ENCODE measurements at regions not wholly inside any gene's neighbourhood (a gene's known extent, or its start where the extent isn't known, plus 50 kb on each side); places are given as distances from the start of the nearest gene placed in this dataset.

GRCh38 chr14:89542786-89543424, 125.9 kb upstream of the FOXN3 start:
- intact Hi-C loops (cut with micrococcal nuclease), result no loop called here
- POLR2A ChIA-PET, result interaction anchor here (0.8 kb wide), 1 partner anchor 33 kb away, joined by 3 read pairs; no protein-coding TSS in a partner anchor
- Mint-ChIP-seq H3K27me3 (no peaks in the 10 kb centered on the region), H3K4me3 (no peak overlapping the region), H3K9me3 (no peaks in the 10 kb centered on the region), H3K36me3 (peaks cover 3% of the 10 kb centered on the region), H3K27ac (no peak overlapping the region), H3K4me1 (ENCODE audit: low read depth) (peaks cover 39% of the 10 kb centered on the region)
- CTCF ChIA-PET, result no interaction called here
- no peak for DNase-seq

DNA sequence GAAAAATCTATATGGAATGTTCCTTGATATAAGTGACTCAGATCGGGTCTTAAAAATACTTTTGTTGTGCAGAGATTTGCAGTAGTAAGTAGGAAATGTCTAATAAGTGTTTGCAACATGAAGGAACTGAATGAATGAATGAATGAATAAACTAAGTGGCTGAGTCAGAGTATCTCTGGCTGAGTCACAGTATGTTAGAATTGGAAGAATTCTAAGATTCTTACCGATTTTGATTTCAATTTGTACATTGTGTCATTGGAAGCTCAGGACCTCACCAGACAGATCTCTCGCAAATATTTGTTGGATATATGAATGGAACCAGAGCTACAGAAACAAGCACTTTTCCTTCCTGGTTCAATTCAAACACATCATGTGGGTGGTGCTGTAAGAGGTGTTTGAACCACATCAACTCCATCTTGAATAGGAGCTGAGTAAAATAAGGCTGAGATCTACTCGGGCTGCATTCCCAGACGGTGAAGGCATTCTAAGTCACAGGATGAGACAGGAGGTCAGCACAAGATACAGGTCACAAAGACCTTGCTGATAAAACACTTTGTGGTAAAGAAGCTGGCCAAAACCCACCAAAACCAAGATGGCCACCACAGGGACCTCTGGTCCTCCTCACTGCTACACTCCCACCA, 123.9 kb upstream of the FOXN3 start:
- Mint-ChIP-seq H3K9me3 (no peaks in the 10 kb centered on the region), H3K27me3 (no peaks in the 10 kb centered on the region), H3K36me3 (peaks cover 3% of the 10 kb centered on the region), H3K4me3 (no peak overlapping the region), H3K4me1 (ENCODE audit: low read depth) (peaks cover 41% of the 10 kb centered on the region), H3K27ac (no peak overlapping the region)
- CTCF ChIA-PET, result no interaction called here
- DNase-seq, result no peak
- intact Hi-C loops (cut with micrococcal nuclease), result no loop called here
- POLR2A ChIA-PET, result no interaction called here

GRCh38 chr14:89540009-89540829, 123.2 kb upstream of the FOXN3 start:
- ChIA-PET POLR2A (no interaction called here), CTCF (no interaction called here)
- H3K4me1 Mint-ChIP-seq (ENCODE audit: low read depth), result peaks cover 38% of the 10 kb centered on the region
- H3K27ac Mint-ChIP-seq, result no peak overlapping the region
- peaks cover 3% of the 10 kb centered on the region for H3K36me3 Mint-ChIP-seq
- no peak for DNase-seq
- H3K4me3 Mint-ChIP-seq, result no peak overlapping the region
- no peaks in the 10 kb centered on the region for H3K9me3 Mint-ChIP-seq
- intact Hi-C loops (cut with micrococcal nuclease), result no loop called here
- H3K27me3 Mint-ChIP-seq, result no peaks in the 10 kb centered on the region

DNA sequence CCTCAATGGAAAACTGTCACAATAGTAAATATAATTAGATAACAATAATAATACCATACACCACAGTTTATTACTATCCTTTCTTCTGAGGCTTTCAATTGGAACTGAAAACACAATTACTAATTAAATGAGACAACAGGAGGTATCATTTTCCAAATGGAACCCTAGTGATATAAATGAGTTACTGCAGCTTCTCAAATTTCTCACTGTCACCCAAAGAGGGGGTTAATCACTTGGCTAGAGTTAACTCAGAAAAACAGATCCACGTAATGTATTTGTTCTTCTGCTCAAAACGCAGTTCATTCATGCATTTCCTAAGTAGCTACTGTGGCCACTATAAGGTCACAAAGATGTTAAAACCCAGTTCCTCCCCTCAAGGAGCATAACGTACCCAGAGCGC, 120.9 kb upstream of the FOXN3 start:
- H3K4me1 Mint-ChIP-seq (ENCODE audit: low read depth), result peaks cover 37% of the 10 kb centered on the region
- intact Hi-C loops (cut with micrococcal nuclease), result no loop called here
- no peaks in the 10 kb centered on the region for H3K9me3 Mint-ChIP-seq
- ChIA-PET CTCF (no interaction called here), POLR2A (no interaction called here)
- no peaks in the 10 kb centered on the region for H3K27me3 Mint-ChIP-seq
- peaks cover 6% of the 10 kb centered on the region for H3K36me3 Mint-ChIP-seq
- DNase-seq, result no peak
- H3K4me3 Mint-ChIP-seq, result no peak overlapping the region
- no peak overlapping the region for H3K27ac Mint-ChIP-seq

DNA sequence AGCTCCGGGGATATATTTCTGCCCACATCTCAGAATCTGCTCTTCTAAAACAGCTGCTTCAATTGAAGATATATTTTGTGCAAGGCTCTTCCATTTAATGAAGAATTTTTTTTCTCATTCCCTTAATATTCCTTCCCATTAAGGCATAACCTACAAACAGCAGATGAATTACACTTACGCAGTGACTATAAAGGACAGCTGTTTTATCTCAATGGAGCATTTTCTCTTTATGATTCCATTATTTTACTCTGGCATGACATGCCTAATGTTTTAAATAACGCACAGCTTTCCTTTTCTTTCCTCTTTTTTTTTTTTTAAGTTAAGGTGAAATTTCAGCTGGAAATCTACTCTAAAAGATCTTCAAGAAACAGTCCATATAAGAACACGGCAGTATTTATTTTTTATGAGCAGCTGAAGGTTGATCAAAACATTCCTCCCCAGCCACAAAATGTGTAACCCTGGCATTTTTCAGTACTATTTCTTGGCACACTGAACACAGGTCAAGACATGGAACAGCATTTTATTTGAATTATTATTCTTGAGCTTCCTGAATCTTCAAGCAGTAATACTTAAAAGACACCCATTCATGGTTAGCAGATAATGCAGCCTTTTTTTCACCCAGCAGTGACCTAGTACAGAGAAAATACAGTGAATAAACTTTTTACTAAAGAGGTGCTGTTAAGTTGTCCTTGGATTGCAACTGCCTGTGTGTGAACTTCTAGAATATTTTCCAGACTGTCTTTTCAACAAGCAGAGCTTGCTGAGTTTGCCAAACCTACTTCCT, 118.1 kb upstream of the FOXN3 start:
- CTCF ChIA-PET, result interaction anchor here (1.1 kb wide), 2 partner anchors 24 to 188 kb away, joined by 3 to 4 read pairs; no protein-coding TSS in a partner anchor
- Mint-ChIP-seq H3K4me1 (ENCODE audit: low read depth) (peaks cover 26% of the 10 kb centered on the region), H3K4me3 (no peak overlapping the region), H3K36me3 (peaks cover 8% of the 10 kb centered on the region), H3K27me3 (no peaks in the 10 kb centered on the region), H3K9me3 (peaks cover 3% of the 10 kb centered on the region), H3K27ac (no peak overlapping the region)
- no peak for DNase-seq
- POLR2A ChIA-PET, result no interaction called here
- intact Hi-C loops (cut with micrococcal nuclease), result no loop called here

GRCh38 chr14:89533766-89534165, 116.7 kb upstream of the FOXN3 start:
- ChIA-PET CTCF (no interaction called here), POLR2A (no interaction called here)
- Mint-ChIP-seq H3K27me3 (no peaks in the 10 kb centered on the region), H3K9me3 (peaks cover 4% of the 10 kb centered on the region), H3K27ac (no peak overlapping the region), H3K4me3 (no peak overlapping the region), H3K4me1 (ENCODE audit: low read depth) (peaks cover 19% of the 10 kb centered on the region), H3K36me3 (peaks cover 7% of the 10 kb centered on the region)
- no peak for DNase-seq
- intact Hi-C loops (cut with micrococcal nuclease), result no loop called here

- no peak for DNase-seq
- POLR2A ChIA-PET, result no interaction called here
- peaks cover 19% of the 10 kb centered on the region for H3K4me1 Mint-ChIP-seq (ENCODE audit: low read depth)
- no peaks in the 10 kb centered on the region for H3K27me3 Mint-ChIP-seq
- no peak overlapping the region for H3K4me3 Mint-ChIP-seq
- intact Hi-C loops (cut with micrococcal nuclease), result no loop called here
- H3K9me3 Mint-ChIP-seq, result peaks cover 7% of the 10 kb centered on the region
- H3K27ac Mint-ChIP-seq, result no peak overlapping the region
- CTCF ChIA-PET, result no interaction called here
- peaks cover 9% of the 10 kb centered on the region for H3K36me3 Mint-ChIP-seq
Observed at GRCh38 chr14:89533136-89533535, 116.1 kb upstream of the FOXN3 start.

- ChIA-PET CTCF (interaction anchor here (1.0 kb wide), 1 partner anchor 22 kb away, joined by 3 read pairs; no protein-coding TSS in a partner anchor), POLR2A (no interaction called here)
- Mint-ChIP-seq H3K4me3 (no peak overlapping the region), H3K27ac (no peak overlapping the region), H3K4me1 (ENCODE audit: low read depth) (peaks cover 13% of the 10 kb centered on the region), H3K36me3 (peaks cover 13% of the 10 kb centered on the region), H3K9me3 (peaks cover 16% of the 10 kb centered on the region), H3K27me3 (no peaks in the 10 kb centered on the region)
- intact Hi-C loops (cut with micrococcal nuclease), result no loop called here
- DNase-seq, result no peak
Observed at GRCh38 chr14:89531661-89532335, 114.8 kb upstream of the FOXN3 start.

DNA sequence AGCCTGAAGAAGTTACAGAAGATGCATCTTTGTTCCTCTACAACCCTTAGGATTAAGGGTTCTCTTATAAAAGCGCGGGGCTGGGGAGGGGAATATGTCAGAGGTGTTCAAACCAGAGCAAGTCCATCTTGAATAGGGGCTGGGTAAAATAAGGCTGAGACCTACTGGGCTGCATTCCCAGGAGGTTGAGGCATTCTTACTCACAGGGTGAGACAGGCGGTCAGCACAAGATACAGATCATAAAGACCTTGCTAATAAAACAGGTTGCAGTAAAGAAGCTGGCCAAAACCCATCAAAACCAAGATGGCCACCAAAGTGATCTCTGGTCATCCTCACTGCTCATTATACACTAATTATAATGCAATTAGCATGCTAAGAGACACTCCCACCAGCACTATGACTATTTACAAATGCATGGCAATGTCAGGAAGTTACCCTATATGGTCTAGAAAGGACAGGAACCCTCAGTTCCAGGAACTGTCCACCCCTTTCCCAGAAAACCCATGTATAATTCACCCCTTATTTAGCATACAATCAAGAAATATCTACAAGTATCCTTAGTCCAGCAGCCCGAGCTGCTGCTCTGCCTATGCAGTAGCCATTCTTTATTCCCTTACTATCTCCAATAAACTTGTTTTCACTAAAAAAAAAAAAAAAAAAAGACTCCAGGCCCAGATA, 108.1 kb upstream of the FOXN3 start:
- intact Hi-C loops (cut with micrococcal nuclease), result no loop called here
- H3K4me1 Mint-ChIP-seq (ENCODE audit: low read depth), result peaks cover 25% of the 10 kb centered on the region
- no peak overlapping the region for H3K4me3 Mint-ChIP-seq
- H3K9me3 Mint-ChIP-seq, result peaks cover 35% of the 10 kb centered on the region
- DNase-seq, result no peak
- ChIA-PET CTCF (no interaction called here), POLR2A (no interaction called here)
- peaks cover 29% of the 10 kb centered on the region for H3K36me3 Mint-ChIP-seq
- no peak overlapping the region for H3K27ac Mint-ChIP-seq
- no peaks in the 10 kb centered on the region for H3K27me3 Mint-ChIP-seq

- Mint-ChIP-seq H3K27me3 (no peaks in the 10 kb centered on the region), H3K9me3 (peaks cover 34% of the 10 kb centered on the region), H3K4me1 (ENCODE audit: low read depth) (peaks cover 28% of the 10 kb centered on the region), H3K27ac (no peak overlapping the region), H3K4me3 (no peak overlapping the region), H3K36me3 (peaks cover 30% of the 10 kb centered on the region)
- CTCF ChIA-PET, result no interaction called here
- intact Hi-C loops (cut with micrococcal nuclease), result no loop called here
- POLR2A ChIA-PET, result no interaction called here
- DNase-seq, result no peak
Observed at GRCh38 chr14:89524412-89524811, 107.4 kb upstream of the FOXN3 start.

- Mint-ChIP-seq H3K27ac (no peak overlapping the region), H3K4me1 (ENCODE audit: low read depth) (peaks cover 43% of the 10 kb centered on the region), H3K27me3 (no peaks in the 10 kb centered on the region), H3K4me3 (no peak overlapping the region), H3K9me3 (peaks cover 22% of the 10 kb centered on the region), H3K36me3 (peaks cover 30% of the 10 kb centered on the region)
- intact Hi-C loops (cut with micrococcal nuclease), result no loop called here
- CTCF ChIA-PET, result no interaction called here
- no peak for DNase-seq
- POLR2A ChIA-PET, result no interaction called here
Observed at GRCh38 chr14:89521988-89522387, 105.0 kb upstream of the FOXN3 start.
